COR-L47 (cell line): ENCODE measurements at regions not wholly inside any gene's neighbourhood (a gene's known extent, or its start where the extent isn't known, plus 50 kb on each side); places are given as distances from the start of the nearest gene placed in this dataset.

Source experiments
- DNase-seq: peaks from one replicate; lab custom pipeline; 2025; lab: John Stamatoyannopoulos, UW

DNA sequence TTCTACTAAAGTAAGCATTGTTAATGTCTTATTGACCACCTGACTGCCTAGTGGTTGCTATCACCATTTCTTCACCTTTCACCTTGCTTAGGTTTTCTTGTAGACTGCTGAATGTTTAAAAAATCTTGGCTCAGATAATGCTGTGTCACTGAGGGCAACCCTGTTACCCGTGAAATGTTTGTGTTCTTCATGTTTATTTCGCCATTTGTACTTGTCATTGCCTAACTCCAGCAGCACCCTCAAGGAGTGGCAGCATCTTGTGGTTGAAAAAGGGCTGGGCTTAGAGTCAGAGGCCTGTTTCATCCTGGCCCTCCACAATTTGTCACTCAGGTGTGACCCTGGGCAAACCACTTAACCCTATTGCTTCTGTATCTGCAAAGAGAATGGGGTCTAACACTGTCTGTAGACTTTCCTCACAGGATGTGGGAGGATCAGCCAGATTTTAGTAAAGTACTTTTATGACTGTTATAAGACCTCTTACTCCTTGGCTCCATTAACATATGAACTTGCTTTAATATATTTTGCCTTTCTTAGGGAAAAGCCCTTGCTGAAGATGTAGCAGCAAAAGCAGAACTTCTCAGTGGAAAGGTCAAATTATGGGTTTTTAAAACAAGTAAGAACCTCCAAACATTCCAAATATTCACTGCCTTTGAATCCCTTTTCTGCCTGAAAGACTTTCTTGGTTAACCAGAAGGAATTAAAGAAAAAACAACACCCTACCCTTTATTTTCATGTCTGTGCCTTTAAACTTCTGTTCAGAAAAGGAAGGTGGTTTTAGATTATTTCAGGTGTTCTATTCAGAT, 154.5 kb upstream of the C11orf87 start:
- DNase-seq = no peak

DNA sequence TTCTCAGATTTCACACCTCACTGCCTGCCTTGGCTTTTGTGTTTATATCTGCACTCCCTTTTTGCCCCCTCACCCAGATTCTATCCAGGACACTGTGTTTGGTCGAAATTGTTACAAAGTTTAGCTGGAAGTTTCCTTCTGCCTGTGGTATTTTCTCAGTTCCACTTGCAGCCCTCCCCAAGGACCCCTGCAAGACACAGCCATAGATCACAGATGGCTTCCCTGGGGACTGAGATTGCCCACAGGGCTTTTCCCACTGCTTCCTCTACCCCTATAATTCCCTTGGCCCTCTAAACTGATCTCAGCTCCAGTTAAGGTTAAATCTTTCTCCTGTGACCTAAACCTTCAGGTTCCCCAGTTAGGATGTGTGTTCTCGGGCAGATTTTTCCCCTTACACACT, 146.1 kb upstream of the C11orf87 start:
- DNase-seq = no peak

GRCh38 chr11:109285465-109285864, 136.5 kb upstream of the C11orf87 start:
- DNase-seq = no peak

DNA sequence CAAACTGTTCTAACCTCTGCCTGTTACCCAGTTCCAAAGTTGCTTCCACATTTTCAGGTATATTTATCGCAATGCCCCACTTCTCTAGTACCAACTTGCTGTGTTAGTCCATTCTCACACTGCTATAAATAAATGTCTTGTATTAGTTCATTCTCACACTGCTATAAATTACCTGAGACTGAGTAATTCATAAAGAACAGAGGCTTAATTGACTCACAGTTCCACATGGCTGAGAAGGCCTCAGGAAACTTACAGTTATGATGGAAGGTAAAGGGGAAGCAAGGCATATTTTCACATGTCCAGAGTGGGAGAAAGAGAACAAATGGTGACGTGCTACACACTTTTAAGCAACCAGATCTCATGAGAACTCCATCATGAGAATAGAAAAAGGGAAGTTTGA, 130.4 kb upstream of the C11orf87 start:
- DNase-seq = no peak

GRCh38 chr11:109298865-109299264, 123.1 kb upstream of the C11orf87 start:
- DNase-seq = no peak

- no peak for DNase-seq
Measured at GRCh38 chr11:109300211-109300610, 121.8 kb upstream of the C11orf87 start.

DNA sequence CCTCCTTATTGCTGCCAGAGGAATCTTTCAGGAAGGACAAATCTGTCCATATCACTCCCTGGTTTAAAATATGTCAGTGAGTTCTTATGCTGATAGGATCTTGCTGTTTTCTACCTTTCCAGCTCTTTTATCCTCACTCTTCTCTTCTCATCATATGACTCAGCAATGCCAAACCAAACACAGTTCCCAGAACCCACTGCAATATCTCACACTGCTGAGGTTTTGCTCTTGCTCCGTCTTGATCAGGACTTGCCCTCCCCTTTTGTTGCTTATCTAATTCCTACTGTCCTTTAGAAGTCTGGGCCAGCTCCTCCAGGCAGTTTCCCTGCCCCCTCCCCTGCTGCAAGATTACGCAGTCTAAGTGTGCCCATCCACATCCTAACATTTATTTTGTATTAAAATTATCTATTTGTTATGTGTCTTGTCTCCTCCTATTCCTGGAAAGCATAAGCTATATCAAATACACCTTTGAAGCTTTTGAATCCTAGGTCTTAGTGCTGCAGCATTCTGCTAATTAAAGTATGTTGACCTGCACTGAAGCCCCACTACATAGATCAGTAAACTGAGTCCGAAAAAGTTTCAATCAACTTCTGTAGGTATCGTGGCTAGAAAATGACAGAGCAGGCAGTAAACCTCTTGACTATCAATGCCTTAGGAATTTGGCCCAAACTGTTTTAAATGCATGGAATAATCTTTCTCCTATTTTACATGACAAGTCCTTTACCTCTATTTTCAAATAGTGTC, 119.2 kb upstream of the C11orf87 start:
- no peak for DNase-seq

GRCh38 chr11:109303342-109303741, 118.6 kb upstream of the C11orf87 start:
- DNase-seq = no peak

GRCh38 chr11:109304159-109304558, 117.8 kb upstream of the C11orf87 start:
- no peak for DNase-seq

- DNase-seq = no peak
Measured at GRCh38 chr11:109305009-109305408, 117.0 kb upstream of the C11orf87 start.

DNA sequence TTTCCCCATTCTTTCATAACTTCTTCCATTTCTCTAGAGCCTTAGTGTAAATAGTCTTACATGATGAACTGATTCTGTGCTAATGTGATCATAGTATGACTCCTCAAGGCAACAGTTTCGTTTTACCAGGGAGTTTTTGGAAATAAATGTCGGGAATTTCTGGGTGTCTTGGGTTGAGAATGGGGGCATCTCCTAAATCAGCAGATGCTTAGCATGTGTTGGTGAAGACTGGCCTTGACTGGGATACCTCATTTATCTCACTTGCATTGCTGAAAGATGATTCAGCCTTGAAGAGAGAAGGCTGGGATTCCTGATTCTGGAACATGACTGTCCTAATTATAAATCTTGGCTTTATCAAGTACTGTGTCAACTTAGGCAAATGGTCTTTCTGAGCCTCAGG, 115.7 kb upstream of the C11orf87 start:
- DNase-seq = no peak

DNA sequence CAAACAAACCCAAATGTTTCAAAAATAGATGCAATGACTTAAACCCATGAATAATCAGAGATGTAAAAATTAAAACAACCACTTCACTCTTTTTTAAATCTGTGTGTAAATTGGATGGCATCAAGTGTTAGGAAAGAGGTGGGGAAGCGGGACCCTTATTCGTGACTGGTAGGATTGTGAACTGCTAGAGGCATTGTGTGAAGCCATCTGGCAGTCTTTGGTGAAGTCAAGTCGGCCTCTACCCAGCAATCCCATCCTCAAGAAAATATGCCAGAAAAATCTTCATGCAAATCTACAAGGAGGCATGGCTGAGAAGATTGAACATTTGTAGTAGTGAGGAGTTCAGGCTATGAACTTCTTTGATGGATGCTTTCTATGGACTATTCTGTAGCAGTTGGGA, 114.6 kb upstream of the C11orf87 start:
- DNase-seq = no peak

- no peak for DNase-seq
Measured at GRCh38 chr11:109308551-109308950, 113.4 kb upstream of the C11orf87 start.

DNA sequence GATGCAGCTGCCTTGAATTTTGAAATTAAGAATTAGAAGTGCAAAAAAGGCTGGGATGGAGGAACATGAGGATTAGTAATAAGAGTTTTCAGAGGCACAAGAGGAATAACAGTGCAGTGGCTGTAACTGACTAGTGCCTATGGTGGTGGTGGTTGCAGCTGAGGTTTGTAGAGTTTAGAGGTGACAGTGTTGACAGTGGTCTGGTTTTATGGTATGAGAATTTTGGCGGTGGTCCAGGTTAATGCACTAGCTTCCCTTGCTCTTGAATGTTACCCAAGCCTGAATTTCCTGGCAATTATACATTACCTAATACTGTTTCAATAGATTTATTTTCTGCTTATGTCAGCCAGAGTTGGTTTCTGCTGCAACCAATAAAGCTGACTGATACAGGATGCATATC, 112.8 kb upstream of the C11orf87 start:
- peak; percentile 12 for DNase-seq

GRCh38 chr11:109317726-109318125, 104.3 kb upstream of the C11orf87 start:
- no peak for DNase-seq

GRCh38 chr11:109320595-109320994, 101.4 kb upstream of the C11orf87 start:
- no peak for DNase-seq

DNA sequence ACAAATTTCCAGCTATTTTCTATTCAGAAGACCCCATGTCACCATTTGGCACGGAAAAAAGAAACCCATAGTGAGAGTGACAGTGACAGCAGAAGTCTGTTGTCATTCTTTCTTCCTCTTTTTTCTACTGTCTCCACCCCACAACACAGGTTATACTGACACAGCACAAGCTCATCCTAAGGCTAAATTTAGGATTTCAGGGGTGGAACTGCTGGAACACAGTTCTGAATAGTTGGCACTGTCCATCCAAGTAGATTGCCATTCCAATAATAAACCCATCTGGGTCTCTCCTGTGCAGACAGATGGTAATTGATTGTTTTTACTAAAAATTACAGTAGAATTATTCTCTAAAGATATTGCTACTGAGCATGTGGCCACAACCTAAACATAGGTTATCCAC, 95.2 kb upstream of the C11orf87 start:
- DNase-seq = no peak

GRCh38 chr11:109329716-109330115, 92.3 kb upstream of the C11orf87 start:
- no peak for DNase-seq

GRCh38 chr11:109338131-109338530, 83.9 kb upstream of the C11orf87 start:
- no peak for DNase-seq

GRCh38 chr11:109342261-109342660, 79.7 kb upstream of the C11orf87 start:
- no peak for DNase-seq

DNA sequence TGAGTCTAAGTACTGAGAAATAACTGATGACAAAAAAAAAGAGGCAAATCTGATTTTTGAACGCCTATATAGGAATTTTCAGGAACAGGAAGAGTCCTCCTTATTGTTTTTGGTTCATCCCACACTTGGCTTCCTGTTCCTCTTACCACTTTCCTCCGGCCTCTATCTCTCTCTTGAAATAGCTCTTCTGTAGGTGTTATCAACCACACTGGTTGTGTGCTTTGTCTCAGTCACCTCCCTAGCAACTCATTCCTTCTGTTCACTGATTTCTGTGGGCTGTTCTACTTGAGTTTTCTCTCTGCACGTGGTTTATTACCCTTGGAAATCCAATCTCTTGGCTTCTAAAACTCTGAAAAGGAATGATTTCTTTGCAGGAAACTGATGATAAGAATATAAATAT, 78.7 kb upstream of the C11orf87 start:
- no peak for DNase-seq

- no peak for DNase-seq
Measured at GRCh38 chr11:109347304-109347703, 74.7 kb upstream of the C11orf87 start.

- no peak for DNase-seq
Measured at GRCh38 chr11:109349276-109350080, 72.5 kb upstream of the C11orf87 start.
